NCI-H187 (cell line): ENCODE measurements at regions not wholly inside any gene's neighbourhood (a gene's known extent, or its start where the extent isn't known, plus 50 kb on each side); places are given as distances from the start of the nearest gene placed in this dataset.

ENCODE experiments used
- DNase-seq, 2 experiments: peaks; one replicate each; lab custom pipeline; 2025; lab: John Stamatoyannopoulos, UW

GRCh38 chr18:50475538-50476193 is 84.2 kb upstream of the MAPK4 start:
- no peak for DNase-seq

GRCh38 chr18:50492097-50492496 is 67.8 kb upstream of the MAPK4 start:
- no peak for DNase-seq

- DNase-seq = no peak
These were observed 65.3 kb upstream of the MAPK4 start for GRCh38 chr18:50494569-50494968.

- DNase-seq = no peak
These were observed 53.5 kb upstream of the MAPK4 start for GRCh38 chr18:50506362-50506761.

GRCh38 chr18:50507120-50507590 is 52.7 kb upstream of the MAPK4 start:
- peak in 1 of 2 experiments; percentile 16 for DNase-seq

- no peak for DNase-seq
These were observed 51.7 kb upstream of the MAPK4 start for GRCh38 chr18:50508228-50508627.

- DNase-seq = no peak
These were observed 50.9 kb upstream of the MAPK4 start for GRCh38 chr18:50509012-50509411.
